Lower leg skin (tissue), 3 donors: ENCODE measurements at regions not wholly inside any gene's neighbourhood (a gene's known extent, or its start where the extent isn't known, plus 50 kb on each side); places are given as distances from the start of the nearest gene placed in this dataset.

Source experiments
- POLR2A ChIP-seq, 2 donors: fragments of 450-650 bp; IDR thresholded peaks; one replicate each; pipeline ENCODE4 v1.6.1; 2016 to 2017; ENCODE audit warnings: antibody characterized with exemption in 2 of 2, mild to moderate bottlenecking in 1 of 2, moderate library complexity in 1 of 2
- TF ChIP-seq, protein P1 (sequence below), 3 donors: fragments of 450-650 bp; IDR thresholded peaks; one replicate each; pipeline ENCODE4 v1.5.1; 2016; ENCODE audit warnings: antibody characterized with exemption in 3 of 3, mild to moderate bottlenecking in 3 of 3, moderate library complexity in 2 of 3

GRCh38 chr6:144624716-144625115 lies 339.6 kb downstream of the UTRN start:
- no peak for TF ChIP-seq POLR2A (IDR thresholded peaks at IDR 0.05)
- TF ChIP-seq, protein P1, sequence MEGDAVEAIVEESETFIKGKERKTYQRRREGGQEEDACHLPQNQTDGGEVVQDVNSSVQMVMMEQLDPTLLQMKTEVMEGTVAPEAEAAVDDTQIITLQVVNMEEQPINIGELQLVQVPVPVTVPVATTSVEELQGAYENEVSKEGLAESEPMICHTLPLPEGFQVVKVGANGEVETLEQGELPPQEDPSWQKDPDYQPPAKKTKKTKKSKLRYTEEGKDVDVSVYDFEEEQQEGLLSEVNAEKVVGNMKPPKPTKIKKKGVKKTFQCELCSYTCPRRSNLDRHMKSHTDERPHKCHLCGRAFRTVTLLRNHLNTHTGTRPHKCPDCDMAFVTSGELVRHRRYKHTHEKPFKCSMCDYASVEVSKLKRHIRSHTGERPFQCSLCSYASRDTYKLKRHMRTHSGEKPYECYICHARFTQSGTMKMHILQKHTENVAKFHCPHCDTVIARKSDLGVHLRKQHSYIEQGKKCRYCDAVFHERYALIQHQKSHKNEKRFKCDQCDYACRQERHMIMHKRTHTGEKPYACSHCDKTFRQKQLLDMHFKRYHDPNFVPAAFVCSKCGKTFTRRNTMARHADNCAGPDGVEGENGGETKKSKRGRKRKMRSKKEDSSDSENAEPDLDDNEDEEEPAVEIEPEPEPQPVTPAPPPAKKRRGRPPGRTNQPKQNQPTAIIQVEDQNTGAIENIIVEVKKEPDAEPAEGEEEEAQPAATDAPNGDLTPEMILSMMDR (IDR thresholded peaks at IDR 0.05), result no peak
